ENCODE measurements at regions not wholly inside any gene's neighbourhood (a gene's known extent, or its start where the extent isn't known, plus 50 kb on each side); places are given as distances from the start of the nearest gene placed in this dataset.

DNA sequence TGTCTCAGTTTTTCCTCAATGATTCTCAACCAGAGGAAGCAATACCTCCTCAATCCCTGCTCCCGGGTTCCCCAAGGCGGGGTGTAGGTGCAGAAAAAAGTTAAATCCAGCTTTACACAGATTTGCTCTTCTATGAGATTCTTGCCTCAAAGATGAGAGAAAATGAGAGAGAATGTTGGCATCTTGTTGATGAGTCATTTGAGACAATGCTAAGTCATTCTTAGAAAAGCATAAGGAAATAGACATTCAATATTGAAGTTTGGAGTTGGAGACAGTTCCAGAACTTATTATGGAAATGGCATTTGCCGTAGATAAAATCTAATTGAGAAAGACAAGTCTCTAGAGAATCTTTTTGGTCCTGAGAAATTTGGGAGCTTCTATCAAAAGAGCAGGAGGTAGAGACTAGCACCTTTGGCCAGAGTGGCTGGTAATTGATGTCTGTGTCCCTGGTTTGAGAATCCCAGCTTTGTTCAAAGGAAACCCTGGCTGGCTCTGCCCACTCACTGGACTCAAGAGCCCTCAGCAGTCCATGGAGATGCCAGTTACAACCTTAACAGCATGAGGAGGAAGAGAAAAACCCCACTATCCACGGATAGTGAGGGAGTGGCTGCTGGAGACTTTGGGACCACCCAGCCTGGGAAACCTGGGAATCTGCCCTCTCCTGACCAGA lies 181.2 kb downstream of the FAM124B start:
- H4K20me1 ChIP-seq (ENCODE audit: insufficient read depth, low read length, poor library complexity, severe bottlenecking) = no peaks in the 10 kb centered on the region
- no peak overlapping the region for H3K4me3 ChIP-seq (ENCODE audit: low read length, poor library complexity, severe bottlenecking)
- no peaks in the 10 kb centered on the region for H3K9me3 ChIP-seq (ENCODE audit: insufficient read depth, low read depth, low read length)
- H3K9ac ChIP-seq (ENCODE audit: low read depth, low read length, poor library complexity, severe bottlenecking) = no peak overlapping the region
- H3K9me2 ChIP-seq (replicated peaks; ENCODE audit: low read depth, low read length) = no peaks in the 10 kb centered on the region
- no peak overlapping the region for H2AFZ ChIP-seq (ENCODE audit: low read length)
- H3K79me2 ChIP-seq (ENCODE audit: insufficient read depth, low read length) = no peaks in the 10 kb centered on the region
- no peaks in the 10 kb centered on the region for H3K27me3 ChIP-seq (ENCODE audit: insufficient read depth, low read length, poor library complexity, severe bottlenecking)
- no peaks in the 10 kb centered on the region for H3K4me1 ChIP-seq (ENCODE audit: insufficient read depth, low read length, poor library complexity, severe bottlenecking)
- no peak overlapping the region for H3K4me2 ChIP-seq (ENCODE audit: low read depth, low read length, poor library complexity, severe bottlenecking)
- TF ChIP-seq, protein P1, sequence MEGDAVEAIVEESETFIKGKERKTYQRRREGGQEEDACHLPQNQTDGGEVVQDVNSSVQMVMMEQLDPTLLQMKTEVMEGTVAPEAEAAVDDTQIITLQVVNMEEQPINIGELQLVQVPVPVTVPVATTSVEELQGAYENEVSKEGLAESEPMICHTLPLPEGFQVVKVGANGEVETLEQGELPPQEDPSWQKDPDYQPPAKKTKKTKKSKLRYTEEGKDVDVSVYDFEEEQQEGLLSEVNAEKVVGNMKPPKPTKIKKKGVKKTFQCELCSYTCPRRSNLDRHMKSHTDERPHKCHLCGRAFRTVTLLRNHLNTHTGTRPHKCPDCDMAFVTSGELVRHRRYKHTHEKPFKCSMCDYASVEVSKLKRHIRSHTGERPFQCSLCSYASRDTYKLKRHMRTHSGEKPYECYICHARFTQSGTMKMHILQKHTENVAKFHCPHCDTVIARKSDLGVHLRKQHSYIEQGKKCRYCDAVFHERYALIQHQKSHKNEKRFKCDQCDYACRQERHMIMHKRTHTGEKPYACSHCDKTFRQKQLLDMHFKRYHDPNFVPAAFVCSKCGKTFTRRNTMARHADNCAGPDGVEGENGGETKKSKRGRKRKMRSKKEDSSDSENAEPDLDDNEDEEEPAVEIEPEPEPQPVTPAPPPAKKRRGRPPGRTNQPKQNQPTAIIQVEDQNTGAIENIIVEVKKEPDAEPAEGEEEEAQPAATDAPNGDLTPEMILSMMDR (conservative IDR thresholded peaks at IDR 0.05; ENCODE audit: low read length) = no peak
- no peak for TF ChIP-seq EZH2phosphoT487 (IDR thresholded peaks at IDR 0.05; ENCODE audit: borderline replicate concordance)
- no peaks in the 10 kb centered on the region for H3K36me3 ChIP-seq (ENCODE audit: insufficient read depth, low read length)
- no peaks in the 10 kb centered on the region for H3F3A ChIP-seq (ENCODE audit: low read depth)

DNA sequence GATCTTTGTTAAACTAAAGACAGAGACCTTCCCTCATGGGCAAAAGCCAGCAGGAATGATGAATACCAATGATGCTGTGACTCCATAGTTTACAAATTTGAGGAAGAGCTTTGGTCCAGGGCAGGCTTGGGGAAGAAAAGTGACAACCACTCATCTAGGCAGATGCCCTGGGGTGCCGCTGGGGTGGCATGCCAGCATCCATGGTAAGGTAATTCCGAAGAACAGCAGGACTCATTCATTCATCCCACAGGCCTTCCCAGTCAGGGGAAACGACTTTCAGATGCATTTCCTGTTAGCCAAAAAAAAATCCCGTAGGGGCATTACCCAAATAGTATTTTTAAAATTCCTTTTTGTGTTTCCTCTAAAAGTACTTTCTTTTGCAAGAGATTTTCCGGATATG lies 180.7 kb upstream of the SERPINE2 start:
- no peak for TF ChIP-seq EZH2phosphoT487 (IDR thresholded peaks at IDR 0.05; ENCODE audit: borderline replicate concordance)
- TF ChIP-seq, protein P1 (conservative IDR thresholded peaks at IDR 0.05; ENCODE audit: low read length) = no peak
- no peaks in the 10 kb centered on the region for H3K9me3 ChIP-seq (ENCODE audit: insufficient read depth, low read depth, low read length)
- H3K4me2 ChIP-seq (ENCODE audit: low read depth, low read length, poor library complexity, severe bottlenecking) = no peak overlapping the region
- H3K4me1 ChIP-seq (ENCODE audit: insufficient read depth, low read length, poor library complexity, severe bottlenecking) = no peaks in the 10 kb centered on the region
- no peaks in the 10 kb centered on the region for H3F3A ChIP-seq (ENCODE audit: low read depth)
- H3K27me3 ChIP-seq (ENCODE audit: insufficient read depth, low read length, poor library complexity, severe bottlenecking) = no peaks in the 10 kb centered on the region
- H4K20me1 ChIP-seq (ENCODE audit: insufficient read depth, low read length, poor library complexity, severe bottlenecking) = no peaks in the 10 kb centered on the region
- H3K36me3 ChIP-seq (ENCODE audit: insufficient read depth, low read length) = no peaks in the 10 kb centered on the region
- no peak overlapping the region for H3K9ac ChIP-seq (ENCODE audit: low read depth, low read length, poor library complexity, severe bottlenecking)
- H2AFZ ChIP-seq (ENCODE audit: low read length) = no peak overlapping the region
- no peaks in the 10 kb centered on the region for H3K9me2 ChIP-seq (replicated peaks; ENCODE audit: low read depth, low read length)
- no peak overlapping the region for H3K4me3 ChIP-seq (ENCODE audit: low read length, poor library complexity, severe bottlenecking)
- no peaks in the 10 kb centered on the region for H3K79me2 ChIP-seq (ENCODE audit: insufficient read depth, low read length)

DNA sequence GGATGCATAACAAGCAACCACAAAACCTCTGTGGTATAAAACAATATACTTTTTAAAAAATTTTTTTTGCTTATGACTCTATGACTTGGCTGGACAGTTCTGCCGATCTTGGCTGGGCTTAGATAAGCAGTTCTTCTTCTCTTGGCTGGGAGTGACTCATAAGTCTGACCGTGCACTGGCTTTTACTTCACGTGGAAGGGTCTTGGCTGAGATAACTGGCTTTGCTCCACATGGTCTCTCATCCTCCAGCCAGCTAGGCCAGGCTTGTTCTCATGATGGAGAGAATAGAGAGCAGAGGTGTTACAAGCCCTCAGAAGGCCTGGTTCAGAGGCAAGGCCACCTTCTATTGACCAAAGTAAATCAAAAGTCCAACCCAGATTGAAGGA lies 178.9 kb upstream of the SERPINE2 start:
- Histone ChIP-seq H3K9me2 (replicated peaks; ENCODE audit: low read depth, low read length) (no peaks in the 10 kb centered on the region), H3K4me3 (ENCODE audit: low read length, poor library complexity, severe bottlenecking) (no peak overlapping the region), H3K27me3 (ENCODE audit: insufficient read depth, low read length, poor library complexity, severe bottlenecking) (no peaks in the 10 kb centered on the region), H3K36me3 (ENCODE audit: insufficient read depth, low read length) (no peaks in the 10 kb centered on the region), H4K20me1 (ENCODE audit: insufficient read depth, low read length, poor library complexity, severe bottlenecking) (no peaks in the 10 kb centered on the region), H3K9ac (ENCODE audit: low read depth, low read length, poor library complexity, severe bottlenecking) (no peak overlapping the region), H3K4me2 (ENCODE audit: low read depth, low read length, poor library complexity, severe bottlenecking) (no peak overlapping the region), H3F3A (ENCODE audit: low read depth) (no peaks in the 10 kb centered on the region), H3K9me3 (ENCODE audit: insufficient read depth, low read depth, low read length) (no peaks in the 10 kb centered on the region), H3K79me2 (ENCODE audit: insufficient read depth, low read length) (no peaks in the 10 kb centered on the region), H3K4me1 (ENCODE audit: insufficient read depth, low read length, poor library complexity, severe bottlenecking) (no peaks in the 10 kb centered on the region), H2AFZ (ENCODE audit: low read length) (no peak overlapping the region)
- TF ChIP-seq, protein P1 (conservative IDR thresholded peaks at IDR 0.05; ENCODE audit: low read length) = no peak
- no peak for TF ChIP-seq EZH2phosphoT487 (IDR thresholded peaks at IDR 0.05; ENCODE audit: borderline replicate concordance)
